Common myeloid progenitor, CD34-positive (primary cell): ENCODE measurements at regions not wholly inside any gene's neighbourhood (a gene's known extent, or its start where the extent isn't known, plus 50 kb on each side); places are given as distances from the start of the nearest gene placed in this dataset.

Experiments used
- CTCF ChIA-PET: fragments of 350-600 bp; sonication (Branson Sonifier 250); formaldehyde crosslinking; loops from one replicate; lab custom pipeline; 2021; ENCODE audit warnings: antibody characterized with exemption; lab: Charles Lee
- POLR2A ChIA-PET: fragments of 350-600 bp; sonication (Branson Sonifier 250); formaldehyde crosslinking; loops from one replicate; lab custom pipeline; 2021; ENCODE audit warnings: antibody characterized with exemption; lab: Charles Lee
- DNase-seq, 3 donors: peaks; one replicate each; pipeline versions ENCODE4 v3.0.0 to v3.0.0-alpha.2; 2013
- H3K27ac ChIP-seq, 2 experiments: 1 replicate in 1 of 2; 2 replicates in 1 of 2; pipeline ENCODE4 v1.7.0; 2013; ENCODE audit warnings: inconsistent platforms in 2 of 2, low read length in 2 of 2, mild to moderate bottlenecking in 2 of 2, low read depth in 1 of 2, moderate library complexity in 1 of 2; ENCODE audit not compliant: severe bottlenecking in 2 of 2, insufficient read depth in 1 of 2, poor library complexity in 1 of 2
- H3K27me3 ChIP-seq, 5 experiments: replicated peaks in 2 of 5; 1 replicate in 3 of 5; 2 replicates in 2 of 5; pipeline versions ENCODE4 v1.6.1 to v1.7.0; 2013; ENCODE audit warnings: low read length in 4 of 5, mild to moderate bottlenecking in 2 of 5, moderate library complexity in 2 of 5, inconsistent platforms in 1 of 5; ENCODE audit not compliant: insufficient read depth in 5 of 5, control insufficient read depth in 4 of 5
- H3K36me3 ChIP-seq, 4 experiments: 1 replicate in 2 of 4; 2 replicates in 2 of 4; pipeline versions ENCODE4 v1.6.1 to v1.7.0; 2013; ENCODE audit warnings: low read length in 3 of 4, control low read depth in 1 of 4, mild to moderate bottlenecking in 1 of 4; ENCODE audit not compliant: control insufficient read depth in 4 of 4, insufficient read depth in 4 of 4
- H3K4me1 ChIP-seq, 4 experiments: 1 replicate in 3 of 4; 2 replicates in 1 of 4; pipeline versions ENCODE4 v1.6.1 to v1.7.1; 2013; ENCODE audit warnings: low read length in 3 of 4, mild to moderate bottlenecking in 3 of 4, control low read depth in 1 of 4, inconsistent platforms in 1 of 4, moderate library complexity in 1 of 4; ENCODE audit not compliant: control insufficient read depth in 4 of 4, insufficient read depth in 4 of 4; ENCODE audit errors: control extremely low read depth in 1 of 4
- H3K4me3 ChIP-seq, 7 experiments: 1 replicate in 4 of 7; 2 replicates in 3 of 7; pipeline versions ENCODE4 v1.5.1 to v1.7.0; 2013; ENCODE audit warnings: mild to moderate bottlenecking in 7 of 7, low read length in 6 of 7, moderate library complexity in 6 of 7, inconsistent platforms in 2 of 7, low read depth in 2 of 7, control low read depth in 1 of 7; ENCODE audit not compliant: insufficient read depth in 4 of 7, control insufficient read depth in 1 of 7; ENCODE audit errors: extremely low read depth in 1 of 7
- H3K9me3 ChIP-seq, 5 experiments: 1 replicate in 4 of 5; 2 replicates in 1 of 5; pipeline versions ENCODE4 v1.6.1 to v1.7.1; 2013; ENCODE audit warnings: low read length in 4 of 5, mild to moderate bottlenecking in 2 of 5, inconsistent platforms in 1 of 5, low read depth in 1 of 5, moderate library complexity in 1 of 5; ENCODE audit not compliant: control insufficient read depth in 4 of 5, insufficient read depth in 2 of 5; ENCODE audit errors: control extremely low read depth in 1 of 5
- WGBS: methylation state at CpG from one replicate; pipeline ENCODE4 v1.1.5; 2013; ENCODE audit not compliant: insufficient coverage; 5-methylcytosine and 5-hydroxymethylcytosine counted together

GRCh38 chr18:76554547-76555222 is 59.6 kb upstream of the ZNF516 start:
- Histone ChIP-seq H3K27ac (no peak overlapping the region), H3K9me3 (no peaks in the 10 kb centered on the region), H3K4me3 (no peak overlapping the region), H3K27me3 (no peaks in the 10 kb centered on the region), H3K36me3 (no peaks in the 10 kb centered on the region), H3K4me1 (peaks cover 0 to 13% (median 8%) of the 10 kb centered on the region in 4 experiments)
- ChIA-PET CTCF (interaction anchor here (1.4 kb wide), 1 partner anchor 9 kb away, joined by 5 read pairs; no protein-coding TSS in a partner anchor), POLR2A (no interaction called here)
- WGBS, result 97% methylated on average over 10 of the region's 12 CpGs
- peak in 1 of 3 donors; percentile 10 for DNase-seq

- no peak overlapping the region for H3K27ac ChIP-seq
- ChIA-PET POLR2A (interaction anchor here (0.7 kb wide), 1 partner anchor 149 kb away, joined by 3 read pairs; no protein-coding TSS in a partner anchor), CTCF (interaction anchor here (0.8 to 1.4 kb wide), 2 partner anchors 8 to 104 kb away, joined by 3 to 5 read pairs; no protein-coding TSS in a partner anchor)
- H3K9me3 ChIP-seq, result no peaks in the 10 kb centered on the region
- WGBS, result 100% methylated on average over 1 of the region's 5 CpGs
- no peaks in the 10 kb centered on the region for H3K27me3 ChIP-seq
- DNase-seq, result peak in 2 of 3 donors; percentile 67 to 73
- H3K36me3 ChIP-seq, result no peaks in the 10 kb centered on the region
- H3K4me3 ChIP-seq, result no peak overlapping the region
- H3K4me1 ChIP-seq, result peaks cover 0 to 13% (median 8%) of the 10 kb centered on the region in 4 experiments
Observed at GRCh38 chr18:76553715-76554546, 58.9 kb upstream of the ZNF516 start.

- DNase-seq, result no peak
- no peak overlapping the region for H3K27ac ChIP-seq
Observed at GRCh38 chr18:76548541-76548940, 53.5 kb upstream of the ZNF516 start.

GRCh38 chr18:76547296-76547695 is 52.3 kb upstream of the ZNF516 start:
- ChIA-PET POLR2A (no interaction called here), CTCF (no interaction called here)
- no peak overlapping the region for H3K27ac ChIP-seq
- H3K27me3 ChIP-seq, result peaks cover 0 to 3% (median 0%) of the 10 kb centered on the region in 5 experiments
- WGBS, result 96% methylated on average over 6 of the region's 11 CpGs
- no peaks in the 10 kb centered on the region for H3K4me1 ChIP-seq
- no peaks in the 10 kb centered on the region for H3K9me3 ChIP-seq
- no peak for DNase-seq
- H3K36me3 ChIP-seq, result no peaks in the 10 kb centered on the region
- H3K4me3 ChIP-seq, result no peak overlapping the region

More at GRCh38 chr18:76548541-76548940, 53.5 kb upstream of the ZNF516 start:
- H3K4me1 ChIP-seq, result peaks cover 0 to 3% (median under 1%) of the 10 kb centered on the region in 4 experiments
- WGBS, result 94% methylated on average over 8 of the region's 12 CpGs
- no peaks in the 10 kb centered on the region for H3K9me3 ChIP-seq
- POLR2A ChIA-PET, result no interaction called here
- CTCF ChIA-PET, result no interaction called here
- H3K4me3 ChIP-seq, result no peak overlapping the region
- no peaks in the 10 kb centered on the region for H3K36me3 ChIP-seq
- peaks cover 0 to 3% (median 0%) of the 10 kb centered on the region in 5 experiments for H3K27me3 ChIP-seq

- no peak for DNase-seq
- POLR2A ChIA-PET, result no interaction called here
- peaks cover 0 to 3% (median 0%) of the 10 kb centered on the region in 5 experiments for H3K27me3 ChIP-seq
- no peaks in the 10 kb centered on the region for H3K4me1 ChIP-seq
- 67% methylated on average over 1 of the region's 6 CpGs for WGBS
- peak overlapping the region in 1 of 7 experiments; percentile 38 for H3K4me3 ChIP-seq
- no peaks in the 10 kb centered on the region for H3K9me3 ChIP-seq
- CTCF ChIA-PET, result interaction anchor here (1.4 kb wide), 1 partner anchor 8 kb away, joined by 5 read pairs; no protein-coding TSS in a partner anchor
- no peak overlapping the region for H3K27ac ChIP-seq
- H3K36me3 ChIP-seq, result no peaks in the 10 kb centered on the region
Observed at GRCh38 chr18:76546436-76546835, 51.4 kb upstream of the ZNF516 start.

GRCh38 chr18:76546088-76546435 is 51.0 kb upstream of the ZNF516 start:
- ChIA-PET POLR2A (no interaction called here), CTCF (interaction anchor here (1.4 kb wide), 1 partner anchor 9 kb away, joined by 5 read pairs; no protein-coding TSS in a partner anchor)
- H3K9me3 ChIP-seq, result no peaks in the 10 kb centered on the region
- H3K27ac ChIP-seq, result no peak overlapping the region
- peaks cover 0 to 3% (median 0%) of the 10 kb centered on the region in 5 experiments for H3K27me3 ChIP-seq
- no peak for DNase-seq
- 100% methylated on average over 3 of the region's 7 CpGs for whole genome bisulfite sequencing
- no peaks in the 10 kb centered on the region for H3K36me3 ChIP-seq
- no peaks in the 10 kb centered on the region for H3K4me1 ChIP-seq
- peak overlapping the region in 1 of 7 experiments; percentile 38 for H3K4me3 ChIP-seq
